Mucosa of gallbladder (tissue), 1 donor: ENCODE measurements at regions not wholly inside any gene's neighbourhood (a gene's known extent, or its start where the extent isn't known, plus 50 kb on each side); places are given as distances from the start of the nearest gene placed in this dataset.
"Not testable (repeated sequence)": the region's sequence is repeated elsewhere in the genome, so short reads cannot be mapped to it uniquely, and the experiment has no call there.

ENCODE experiments used
- DNase-seq: peaks from one replicate; pipeline ENCODE4 v3.0.0-alpha.2; 2020; ENCODE audit warnings: low spot score
- donor health status: DM: no; HTN: no; CAD: no.

- DNase-seq = no peak
Measured at GRCh38 chr7:156036153-156036552, 223.9 kb upstream of the SHH start.

GRCh38 chr7:156035387-156035786, 223.1 kb upstream of the SHH start:
- DNase-seq = not testable (repeated sequence)

GRCh38 chr7:156034397-156034796, 222.1 kb upstream of the SHH start:
- no peak for DNase-seq

GRCh38 chr7:156032973-156033372, 220.7 kb upstream of the SHH start:
- DNase-seq = no peak

GRCh38 chr7:156031679-156032478, 219.6 kb upstream of the SHH start:
- no peak for DNase-seq

- DNase-seq = no peak
Measured at GRCh38 chr7:156029460-156030007, 217.3 kb upstream of the SHH start.

- no peak for DNase-seq
Measured at GRCh38 chr7:156028521-156028920, 216.3 kb upstream of the SHH start.

- DNase-seq = no peak
Measured at GRCh38 chr7:156027821-156028220, 215.6 kb upstream of the SHH start.

GRCh38 chr7:156026603-156027002, 214.3 kb upstream of the SHH start:
- no peak for DNase-seq

GRCh38 chr7:156026076-156026600, 213.9 kb upstream of the SHH start:
- no peak for DNase-seq

- DNase-seq = no peak
Measured at GRCh38 chr7:156025675-156026074, 213.4 kb upstream of the SHH start.

- no peak for DNase-seq
Measured at GRCh38 chr7:156024201-156024600, 211.9 kb upstream of the SHH start.

GRCh38 chr7:156022483-156023459, 210.5 kb upstream of the SHH start:
- DNase-seq = no peak

GRCh38 chr7:156021471-156021870, 209.2 kb upstream of the SHH start:
- no peak for DNase-seq

- no peak for DNase-seq
Measured at GRCh38 chr7:156020566-156020965, 208.3 kb upstream of the SHH start.

- DNase-seq = no peak
Measured at GRCh38 chr7:156019776-156020565, 207.7 kb upstream of the SHH start.

- DNase-seq = no peak
Measured at GRCh38 chr7:156019308-156019707, 207.0 kb upstream of the SHH start.

- no peak for DNase-seq
Measured at GRCh38 chr7:156017916-156018700, 205.8 kb upstream of the SHH start.

- DNase-seq = no peak
Measured at GRCh38 chr7:156017431-156017830, 205.2 kb upstream of the SHH start.

- DNase-seq = no peak
Measured at GRCh38 chr7:156015237-156016020, 203.2 kb upstream of the SHH start.
